Hepatocyte (in vitro differentiated cells): ENCODE measurements at regions not wholly inside any gene's neighbourhood (a gene's known extent, or its start where the extent isn't known, plus 50 kb on each side); places are given as distances from the start of the nearest gene placed in this dataset.

Experiments
- CTCF ChIP-seq: fragments of 200-600 bp; sonication (generic); IDR thresholded peaks from 2 replicates; pipeline ENCODE4 v1.5.1; 2016; ENCODE audit warnings: antibody characterized with exemption, mild to moderate bottlenecking; ENCODE audit not compliant: poor library complexity
- EZH2 ChIP-seq: fragments of 200-600 bp; sonication (generic); IDR thresholded peaks from 2 replicates; pipeline ENCODE4 v1.6.1; 2016; ENCODE audit warnings: antibody characterized with exemption, mild to moderate bottlenecking, borderline replicate concordance

DNA sequence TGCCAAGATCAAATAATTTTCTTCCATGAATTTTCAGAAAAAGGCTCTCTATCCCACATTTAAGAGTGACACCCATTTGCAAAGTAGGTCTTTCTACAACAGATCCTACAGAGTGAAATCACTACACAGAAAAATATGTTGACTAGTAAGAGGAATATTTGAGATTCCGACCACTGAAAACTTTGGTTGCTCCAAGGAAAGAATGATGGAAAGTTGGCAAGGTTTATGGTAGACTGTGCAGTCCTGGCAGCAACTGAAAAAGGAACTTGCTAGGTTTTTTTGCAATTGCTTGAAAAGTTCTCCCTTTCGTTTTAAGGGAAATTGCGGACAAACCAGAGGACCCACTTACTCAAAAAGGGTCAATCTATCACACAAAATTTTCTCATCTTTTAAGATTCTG is 83.1 kb upstream of the TSPAN8 start:
- no peak for TF ChIP-seq CTCF
- no peak for TF ChIP-seq EZH2
